HCT116 (cell line): ENCODE measurements at regions not wholly inside any gene's neighbourhood (a gene's known extent, or its start where the extent isn't known, plus 50 kb on each side); places are given as distances from the start of the nearest gene placed in this dataset.

Source experiments
- ATAC-seq: fragments of 200-7000 bp; cut with Tn5 transposase; 2 replicates; pipeline ENCODE4 v1.9.1; 2020; ENCODE audit warnings: mild to moderate bottlenecking, moderate library complexity
- BruUV-seq: library from RNA; stranded (reverse); fragments of 400-500 nt; replicated peaks from 2 replicates; lab custom pipeline; 2021; lab: Mats Ljungman, UMichigan
- CTCF ChIA-PET: fragments of 300-600 bp; sonication (Branson Sonifier 250); formaldehyde crosslinking; loops from one replicate; lab custom pipeline; 2021; ENCODE audit warnings: antibody characterized with exemption; lab: Charles Lee
- POLR2A ChIA-PET: fragments of 300-600, 350-600 bp; sonication (Branson Sonifier 250); formaldehyde crosslinking; loops from one replicate; lab custom pipeline; 2021; ENCODE audit warnings: antibody characterized with exemption; lab: Charles Lee
- RAD21 ChIA-PET, 2 experiments: fragments of 300-600 bp; sonication (Branson Sonifier 250); formaldehyde crosslinking; loops; one replicate each; lab custom pipeline; 2023; ENCODE audit warnings: low total read pairs in 2 of 2; ENCODE audit not compliant: uncharacterized antibody in 2 of 2, unreplicated experiment in 2 of 2, low non-redundant PET in 1 of 2; lab: Charles Lee
- DNase-seq: peaks from one replicate; pipeline ENCODE4 v3.0.0-alpha.2; 2010; ENCODE audit warnings: low read depth, low spot score
- H2AFZ ChIP-seq: fragments of 200-600 bp; shearing (Covaris generic), sonication (generic); 2 replicates; pipeline ENCODE4 v1.6.1; 2017; ENCODE audit warnings: low read depth, mixed run types, mixed read lengths, antibody characterized with exemption, low read length; ENCODE audit not compliant: poor library complexity, severe bottlenecking
- H3K27ac ChIP-seq: 2 replicates; pipeline ENCODE4 v1.5.1; 2012; ENCODE audit warnings: low read depth, low read length
- H3K27me3 ChIP-seq: fragments of 200-600 bp; sonication (generic); 2 replicates; pipeline ENCODE4 v1.6.1; 2016; ENCODE audit warnings: mixed run types, low read length, mixed read lengths; ENCODE audit not compliant: insufficient read depth
- H3K36me3 ChIP-seq, 2 experiments: fragments of 200-500 bp in 1 of 2; fragments of 200-600 bp in 1 of 2; sonication (Bioruptor generic) in 1 of 2; sonication (generic) in 1 of 2; 2 replicates each; pipeline versions ENCODE4 v1.5.1 to v1.6.1; 2014 to 2016; ENCODE audit warnings: low read length in 2 of 2, inconsistent platforms in 1 of 2, mixed read lengths in 1 of 2, mixed run types in 1 of 2; ENCODE audit not compliant: insufficient read depth in 2 of 2, control insufficient read depth in 1 of 2
- H3K4me1 ChIP-seq, 2 experiments: fragments of 200-600 bp in 1 of 2; sonication (generic) in 1 of 2; 2 replicates each; pipeline versions ENCODE4 v1.5.1 to v1.6.1; 2012 to 2017; ENCODE audit warnings: low read length in 2 of 2, inconsistent platforms in 1 of 2, mild to moderate bottlenecking in 1 of 2, mixed read lengths in 1 of 2, mixed run types in 1 of 2, moderate library complexity in 1 of 2; ENCODE audit not compliant: insufficient read depth in 2 of 2, control insufficient read depth in 1 of 2
- H3K4me2 ChIP-seq: fragments of 200-600 bp; sonication (generic); 2 replicates; pipeline ENCODE4 v1.6.1; 2017; ENCODE audit warnings: mixed run types, low read length, mixed read lengths
- H3K4me3 ChIP-seq, 2 experiments: fragments of 200-600 bp in 1 of 2; sonication (generic) in 1 of 2; replicated peaks in 1 of 2; 2 replicates each; pipeline ENCODE4 v1.5.1; 2011 to 2016; ENCODE audit warnings: low read length in 2 of 2, control low read depth in 1 of 2, low read depth in 1 of 2, mild to moderate bottlenecking in 1 of 2, mixed read lengths in 1 of 2, mixed run types in 1 of 2
- H3K79me2 ChIP-seq: fragments of 200-600 bp; sonication (generic); 2 replicates; pipeline ENCODE4 v1.6.1; 2017; ENCODE audit warnings: mild to moderate bottlenecking, mixed run types, low read length, moderate library complexity, mixed read lengths; ENCODE audit not compliant: insufficient read depth
- H3K9ac ChIP-seq: fragments of 200-600 bp; sonication (generic); 2 replicates; pipeline ENCODE4 v1.6.1; 2016; ENCODE audit warnings: low read length, mixed read lengths
- H3K9me2 ChIP-seq: fragments of 200-600 bp; sonication (generic), shearing (Covaris generic); 2 replicates; pipeline ENCODE4 v1.6.1; 2017; ENCODE audit warnings: mixed run types, mild to moderate bottlenecking, moderate library complexity; ENCODE audit not compliant: insufficient read depth
- H3K9me3 ChIP-seq, 2 experiments: fragments of 200-500 bp in 1 of 2; fragments of 200-600 bp in 1 of 2; sonication (Bioruptor generic) in 1 of 2; sonication (generic) in 1 of 2; 2 replicates each; pipeline ENCODE4 v1.6.1; 2014 to 2017; ENCODE audit warnings: low read length in 2 of 2, mixed read lengths in 2 of 2, inconsistent platforms in 1 of 2, low read depth in 1 of 2, mild to moderate bottlenecking in 1 of 2, mixed run types in 1 of 2, moderate library complexity in 1 of 2; ENCODE audit not compliant: control insufficient read depth in 1 of 2, insufficient read depth in 1 of 2
- H4K20me1 ChIP-seq: fragments of 200-600 bp; sonication (generic), shearing (Covaris generic); 2 replicates; pipeline ENCODE4 v1.6.1; 2017; ENCODE audit warnings: mixed run types, mild to moderate bottlenecking, moderate library complexity; ENCODE audit not compliant: insufficient read depth
- CEBPB ChIP-seq: IDR thresholded peaks from 2 replicates; pipeline ENCODE4 v1.6.1; 2012; ENCODE audit warnings: low read depth
- EGR1 ChIP-seq: IDR thresholded peaks from 2 replicates; pipeline ENCODE4 v1.6.1; 2012; ENCODE audit warnings: low read depth
- EZH2phosphoT487 ChIP-seq: fragments of 200-600 bp; IDR thresholded peaks from 2 replicates; pipeline ENCODE4 v1.6.1; 2018; ENCODE audit warnings: antibody characterized with exemption, borderline replicate concordance
- JUND ChIP-seq: IDR thresholded peaks from 2 replicates; pipeline ENCODE4 v1.6.1; 2012
- POLR2A ChIP-seq: IDR thresholded peaks from 2 replicates; pipeline ENCODE4 v1.7.0; 2011; ENCODE audit warnings: borderline replicate concordance; ENCODE audit not compliant: insufficient read depth, insufficient read length; ENCODE audit errors: extremely low read depth
- POLR2AphosphoS5 ChIP-seq: IDR thresholded peaks from 2 replicates; pipeline ENCODE4 v1.6.1; 2011; ENCODE audit warnings: mild to moderate bottlenecking, low read depth, low read length, moderate library complexity
- RAD21 ChIP-seq: IDR thresholded peaks from 2 replicates; pipeline ENCODE4 v1.6.1; 2012; ENCODE audit warnings: low read depth, mild to moderate bottlenecking
- SIN3A ChIP-seq: IDR thresholded peaks from 2 replicates; pipeline ENCODE4 v1.6.1; 2012; ENCODE audit warnings: low read depth
- TCF7L2 ChIP-seq: IDR thresholded peaks from 2 replicates; pipeline ENCODE4 v1.7.0; 2011; ENCODE audit warnings: borderline replicate concordance, inconsistent platforms; ENCODE audit not compliant: insufficient read depth, insufficient read length; ENCODE audit errors: extremely low read depth
- YY1 ChIP-seq: IDR thresholded peaks from 2 replicates; pipeline ENCODE4 v1.6.1; 2011; ENCODE audit warnings: low read length, low read depth, moderate library complexity, mild to moderate bottlenecking; ENCODE audit not compliant: insufficient replicate concordance; ENCODE audit errors: extremely low read depth
- ZFX ChIP-seq: fragments of 450-650 bp; IDR thresholded peaks from 2 replicates; pipeline ENCODE4 v1.6.1; 2017
- ZNF274 ChIP-seq: fragments of 200-500 bp; sonication (Bioruptor generic); IDR thresholded peaks from 2 replicates; pipeline ENCODE4 v1.6.1; 2014; ENCODE audit warnings: mild to moderate bottlenecking, low read depth, low read length, inconsistent platforms
- intact Hi-C: fragments of 100-400 bp; cut with micrococcal nuclease; formaldehyde crosslinking; loops from 2 replicates; pipeline ENCODE4 v1.10.0; 2022
- TF ChIP-seq, protein P1 (sequence below): IDR thresholded peaks from 2 replicates; pipeline ENCODE4 v1.6.1; 2012; ENCODE audit warnings: low read depth
- TF ChIP-seq, protein P2 (sequence below): IDR thresholded peaks from 2 replicates; pipeline ENCODE4 v1.6.1; 2012
- TF ChIP-seq, protein P3 (sequence below): IDR thresholded peaks from 2 replicates; pipeline ENCODE4 v1.6.1; 2012
- TF ChIP-seq, protein P4 (sequence below), 3 experiments: fragments of 200-600 bp in 1 of 3; sonication (generic) in 1 of 3; IDR thresholded peaks in 2 of 3; conservative IDR thresholded peaks in 1 of 3; 2 replicates each; pipeline ENCODE4 v1.5.1; 2012 to 2017; ENCODE audit warnings: low read depth in 2 of 3, low read length in 2 of 3, antibody characterized with exemption in 1 of 3, borderline replicate concordance in 1 of 3, control low read depth in 1 of 3, mild to moderate bottlenecking in 1 of 3, mixed read lengths in 1 of 3, mixed run types in 1 of 3, moderate library complexity in 1 of 3; ENCODE audit not compliant: insufficient read depth in 1 of 3
- TF ChIP-seq, protein P5 (sequence below): IDR thresholded peaks from 2 replicates; pipeline ENCODE4 v1.6.1; 2011; ENCODE audit warnings: mild to moderate bottlenecking, low read length, moderate library complexity; ENCODE audit not compliant: insufficient replicate concordance; ENCODE audit errors: extremely low read depth

DNA sequence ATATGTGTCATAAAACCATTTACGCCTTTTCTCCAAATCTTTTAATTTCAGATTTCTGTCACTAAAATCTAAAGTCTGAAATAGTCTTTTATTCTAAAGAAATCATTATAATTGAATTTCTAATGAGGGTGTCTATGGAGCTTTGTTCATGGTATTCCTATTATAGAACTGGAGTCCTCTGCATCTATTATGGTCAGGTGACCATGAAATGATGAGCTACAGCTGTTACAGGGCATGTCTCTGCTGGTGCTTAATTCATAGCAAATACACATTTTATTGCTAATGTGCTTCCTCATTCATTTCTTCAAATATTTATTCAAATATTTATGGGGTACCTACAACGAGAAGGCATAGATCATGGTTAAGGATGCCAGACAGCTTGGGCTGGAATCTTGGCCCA is 126.1 kb downstream of the NAA11 start:
- Histone ChIP-seq H3K4me3 (no peak overlapping the region), H3K4me1 (no peaks in the 10 kb centered on the region), H3K4me2 (no peak overlapping the region), H2AFZ (no peak overlapping the region), H3K27ac (no peak overlapping the region), H3K79me2 (no peaks in the 10 kb centered on the region), H3K36me3 (no peaks in the 10 kb centered on the region)
- RAD21 ChIA-PET: no interaction called here
- DNase-seq: no peak
- TF ChIP-seq ZFX (no peak), POLR2AphosphoS5 (no peak), SIN3A (no peak), YY1 (no peak), EGR1 (no peak), JUND (no peak), POLR2A (no peak), CEBPB (no peak), ZNF274 (no peak), RAD21 (no peak), TCF7L2 (no peak), EZH2phosphoT487 (no peak)
- TF ChIP-seq, protein P1, sequence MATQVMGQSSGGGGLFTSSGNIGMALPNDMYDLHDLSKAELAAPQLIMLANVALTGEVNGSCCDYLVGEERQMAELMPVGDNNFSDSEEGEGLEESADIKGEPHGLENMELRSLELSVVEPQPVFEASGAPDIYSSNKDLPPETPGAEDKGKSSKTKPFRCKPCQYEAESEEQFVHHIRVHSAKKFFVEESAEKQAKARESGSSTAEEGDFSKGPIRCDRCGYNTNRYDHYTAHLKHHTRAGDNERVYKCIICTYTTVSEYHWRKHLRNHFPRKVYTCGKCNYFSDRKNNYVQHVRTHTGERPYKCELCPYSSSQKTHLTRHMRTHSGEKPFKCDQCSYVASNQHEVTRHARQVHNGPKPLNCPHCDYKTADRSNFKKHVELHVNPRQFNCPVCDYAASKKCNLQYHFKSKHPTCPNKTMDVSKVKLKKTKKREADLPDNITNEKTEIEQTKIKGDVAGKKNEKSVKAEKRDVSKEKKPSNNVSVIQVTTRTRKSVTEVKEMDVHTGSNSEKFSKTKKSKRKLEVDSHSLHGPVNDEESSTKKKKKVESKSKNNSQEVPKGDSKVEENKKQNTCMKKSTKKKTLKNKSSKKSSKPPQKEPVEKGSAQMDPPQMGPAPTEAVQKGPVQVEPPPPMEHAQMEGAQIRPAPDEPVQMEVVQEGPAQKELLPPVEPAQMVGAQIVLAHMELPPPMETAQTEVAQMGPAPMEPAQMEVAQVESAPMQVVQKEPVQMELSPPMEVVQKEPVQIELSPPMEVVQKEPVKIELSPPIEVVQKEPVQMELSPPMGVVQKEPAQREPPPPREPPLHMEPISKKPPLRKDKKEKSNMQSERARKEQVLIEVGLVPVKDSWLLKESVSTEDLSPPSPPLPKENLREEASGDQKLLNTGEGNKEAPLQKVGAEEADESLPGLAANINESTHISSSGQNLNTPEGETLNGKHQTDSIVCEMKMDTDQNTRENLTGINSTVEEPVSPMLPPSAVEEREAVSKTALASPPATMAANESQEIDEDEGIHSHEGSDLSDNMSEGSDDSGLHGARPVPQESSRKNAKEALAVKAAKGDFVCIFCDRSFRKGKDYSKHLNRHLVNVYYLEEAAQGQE: no peak
- TF ChIP-seq, protein P2, sequence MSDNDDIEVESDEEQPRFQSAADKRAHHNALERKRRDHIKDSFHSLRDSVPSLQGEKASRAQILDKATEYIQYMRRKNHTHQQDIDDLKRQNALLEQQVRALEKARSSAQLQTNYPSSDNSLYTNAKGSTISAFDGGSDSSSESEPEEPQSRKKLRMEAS: no peak
- TF ChIP-seq, protein P3, sequence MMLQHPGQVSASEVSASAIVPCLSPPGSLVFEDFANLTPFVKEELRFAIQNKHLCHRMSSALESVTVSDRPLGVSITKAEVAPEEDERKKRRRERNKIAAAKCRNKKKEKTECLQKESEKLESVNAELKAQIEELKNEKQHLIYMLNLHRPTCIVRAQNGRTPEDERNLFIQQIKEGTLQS: no peak
- TF ChIP-seq, protein P4, sequence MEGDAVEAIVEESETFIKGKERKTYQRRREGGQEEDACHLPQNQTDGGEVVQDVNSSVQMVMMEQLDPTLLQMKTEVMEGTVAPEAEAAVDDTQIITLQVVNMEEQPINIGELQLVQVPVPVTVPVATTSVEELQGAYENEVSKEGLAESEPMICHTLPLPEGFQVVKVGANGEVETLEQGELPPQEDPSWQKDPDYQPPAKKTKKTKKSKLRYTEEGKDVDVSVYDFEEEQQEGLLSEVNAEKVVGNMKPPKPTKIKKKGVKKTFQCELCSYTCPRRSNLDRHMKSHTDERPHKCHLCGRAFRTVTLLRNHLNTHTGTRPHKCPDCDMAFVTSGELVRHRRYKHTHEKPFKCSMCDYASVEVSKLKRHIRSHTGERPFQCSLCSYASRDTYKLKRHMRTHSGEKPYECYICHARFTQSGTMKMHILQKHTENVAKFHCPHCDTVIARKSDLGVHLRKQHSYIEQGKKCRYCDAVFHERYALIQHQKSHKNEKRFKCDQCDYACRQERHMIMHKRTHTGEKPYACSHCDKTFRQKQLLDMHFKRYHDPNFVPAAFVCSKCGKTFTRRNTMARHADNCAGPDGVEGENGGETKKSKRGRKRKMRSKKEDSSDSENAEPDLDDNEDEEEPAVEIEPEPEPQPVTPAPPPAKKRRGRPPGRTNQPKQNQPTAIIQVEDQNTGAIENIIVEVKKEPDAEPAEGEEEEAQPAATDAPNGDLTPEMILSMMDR (IDR thresholded peaks at IDR 0.05 in 2 of 3, conservative IDR thresholded peaks at IDR 0.05 in 1 of 3; ENCODE audit: borderline replicate concordance in 1 of 3, insufficient read depth in 1 of 3, low read depth in 2 of 3, low read length in 2 of 3): no peak
- TF ChIP-seq, protein P5, sequence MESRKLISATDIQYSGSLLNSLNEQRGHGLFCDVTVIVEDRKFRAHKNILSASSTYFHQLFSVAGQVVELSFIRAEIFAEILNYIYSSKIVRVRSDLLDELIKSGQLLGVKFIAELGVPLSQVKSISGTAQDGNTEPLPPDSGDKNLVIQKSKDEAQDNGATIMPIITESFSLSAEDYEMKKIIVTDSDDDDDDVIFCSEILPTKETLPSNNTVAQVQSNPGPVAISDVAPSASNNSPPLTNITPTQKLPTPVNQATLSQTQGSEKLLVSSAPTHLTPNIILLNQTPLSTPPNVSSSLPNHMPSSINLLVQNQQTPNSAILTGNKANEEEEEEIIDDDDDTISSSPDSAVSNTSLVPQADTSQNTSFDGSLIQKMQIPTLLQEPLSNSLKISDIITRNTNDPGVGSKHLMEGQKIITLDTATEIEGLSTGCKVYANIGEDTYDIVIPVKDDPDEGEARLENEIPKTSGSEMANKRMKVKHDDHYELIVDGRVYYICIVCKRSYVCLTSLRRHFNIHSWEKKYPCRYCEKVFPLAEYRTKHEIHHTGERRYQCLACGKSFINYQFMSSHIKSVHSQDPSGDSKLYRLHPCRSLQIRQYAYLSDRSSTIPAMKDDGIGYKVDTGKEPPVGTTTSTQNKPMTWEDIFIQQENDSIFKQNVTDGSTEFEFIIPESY: no peak
- TF ChIP-seq, all 23 proteins: peak for 0
- POLR2A ChIA-PET: no interaction called here
- H3K27me3 ChIP-seq: 0 out of 2 replicates have a peak, but pooled peaks cover 3% of the 10 kb centered on the region
- CTCF ChIA-PET: no interaction called here
- no peaks in the 10 kb centered on the region for H3K9me2 ChIP-seq
- no peak for ATAC-seq
- H4K20me1 ChIP-seq: 0 out of 2 replicates have a peak, but pooled peaks cover 3% of the 10 kb centered on the region
- BruUV-seq: no TSS peak
- intact Hi-C loops: no loop called here
- no peak overlapping the region for H3K9ac ChIP-seq
- no peaks in the 10 kb centered on the region for H3K9me3 ChIP-seq
